ENCODE measurements at regions not wholly inside any gene's neighbourhood (a gene's known extent, or its start where the extent isn't known, plus 50 kb on each side); places are given as distances from the start of the nearest gene placed in this dataset.

- 100% methylated on average over 1 of the region's 1 CpG; no CpG with 5 or more reads in 1 of the 2 experiments for WGBS, 2 experiments (ENCODE audit: insufficient coverage in 1 of 2, insufficient read length in 1 of 2)
- no peaks in the 10 kb centered on the region for H3K36me3 Mint-ChIP-seq (ENCODE audit: low read depth)
- Histone ChIP-seq H3K4me1 (ENCODE audit: control insufficient read depth, insufficient read depth, low read length) (no peaks in the 10 kb centered on the region), H3K36me3 (ENCODE audit: control insufficient read depth, insufficient read depth, low read length) (no peaks in the 10 kb centered on the region), H3K9me3 (ENCODE audit: control insufficient read depth, low read length) (peaks cover 9% of the 10 kb centered on the region), H3K9ac (ENCODE audit: extremely low read depth, low read length, poor library complexity, severe bottlenecking) (no peak overlapping the region), H3K4me3 (ENCODE audit: low read length) (no peak overlapping the region), H3K27ac (ENCODE audit: low read depth, low read length) (no peak overlapping the region), H3K27me3 (ENCODE audit: control insufficient read depth, insufficient read depth, low read length, poor library complexity, severe bottlenecking) (no peaks in the 10 kb centered on the region)
- no peaks in the 10 kb centered on the region for H3K9me3 Mint-ChIP-seq
- no peaks in the 10 kb centered on the region for H3K27me3 Mint-ChIP-seq (ENCODE audit: insufficient read depth)
- no peaks in the 10 kb centered on the region for H3K4me1 Mint-ChIP-seq
- no peak for TF ChIP-seq CTCF (conservative IDR thresholded peaks at IDR 0.05)
- no peak overlapping the region for H3K4me3 Mint-ChIP-seq
- DNase-seq: no peak
- H3K27ac Mint-ChIP-seq: no peak overlapping the region
Measured at GRCh38 chr5:100275631-100276030, 259.5 kb upstream of the FAM174A start.

- Histone ChIP-seq H3K27me3 (ENCODE audit: control insufficient read depth, insufficient read depth, low read length, poor library complexity, severe bottlenecking) (no peaks in the 10 kb centered on the region), H3K27ac (ENCODE audit: low read depth, low read length) (no peak overlapping the region), H3K4me1 (ENCODE audit: control insufficient read depth, insufficient read depth, low read length) (no peaks in the 10 kb centered on the region), H3K36me3 (ENCODE audit: control insufficient read depth, insufficient read depth, low read length) (no peaks in the 10 kb centered on the region), H3K9ac (ENCODE audit: extremely low read depth, low read length, poor library complexity, severe bottlenecking) (no peak overlapping the region), H3K4me3 (ENCODE audit: low read length) (no peak overlapping the region), H3K9me3 (ENCODE audit: control insufficient read depth, low read length) (peaks cover 9% of the 10 kb centered on the region)
- H3K9me3 Mint-ChIP-seq: no peaks in the 10 kb centered on the region
- no peak overlapping the region for H3K4me3 Mint-ChIP-seq
- no peaks in the 10 kb centered on the region for H3K36me3 Mint-ChIP-seq (ENCODE audit: low read depth)
- no peak for DNase-seq
- WGBS, 2 experiments (ENCODE audit: insufficient coverage in 1 of 2, insufficient read length in 1 of 2): 90 to 100% methylated on average over 1 to 2 of the region's 2 CpGs
- TF ChIP-seq CTCF (conservative IDR thresholded peaks at IDR 0.05): no peak
- H3K27me3 Mint-ChIP-seq (ENCODE audit: insufficient read depth): no peaks in the 10 kb centered on the region
- H3K27ac Mint-ChIP-seq: no peak overlapping the region
- H3K4me1 Mint-ChIP-seq: no peaks in the 10 kb centered on the region
Measured at GRCh38 chr5:100273846-100274580, 261.2 kb upstream of the FAM174A start.

GRCh38 chr5:100270023-100270771 lies 265.0 kb upstream of the FAM174A start:
- WGBS, 2 experiments (ENCODE audit: insufficient coverage in 1 of 2, insufficient read length in 1 of 2): 82 to 95% methylated on average over 5 to 7 of the region's 7 CpGs
- no peak for TF ChIP-seq CTCF (conservative IDR thresholded peaks at IDR 0.05)
- Mint-ChIP-seq H3K4me1 (peaks cover 4% of the 10 kb centered on the region), H3K36me3 (ENCODE audit: low read depth) (no peaks in the 10 kb centered on the region), H3K4me3 (no peak overlapping the region), H3K9me3 (no peaks in the 10 kb centered on the region), H3K27me3 (ENCODE audit: insufficient read depth) (no peaks in the 10 kb centered on the region), H3K27ac (no peak overlapping the region)
- H3K9ac ChIP-seq (ENCODE audit: extremely low read depth, low read length, poor library complexity, severe bottlenecking): no peak overlapping the region
- no peak overlapping the region for H3K27ac ChIP-seq (ENCODE audit: low read depth, low read length)
- peaks cover 9% of the 10 kb centered on the region for H3K9me3 ChIP-seq (ENCODE audit: control insufficient read depth, low read length)
- no peak overlapping the region for H3K4me3 ChIP-seq (ENCODE audit: low read length)
- H3K27me3 ChIP-seq (ENCODE audit: control insufficient read depth, insufficient read depth, low read length, poor library complexity, severe bottlenecking): no peaks in the 10 kb centered on the region
- no peaks in the 10 kb centered on the region for H3K36me3 ChIP-seq (ENCODE audit: control insufficient read depth, insufficient read depth, low read length)
- peaks cover 5% of the 10 kb centered on the region for H3K4me1 ChIP-seq (ENCODE audit: control insufficient read depth, insufficient read depth, low read length)
- no peak for DNase-seq

All from endodermal cell (in vitro differentiated cells).